HG03196 (cell line): ENCODE measurements at regions not wholly inside any gene's neighbourhood (a gene's known extent, or its start where the extent isn't known, plus 50 kb on each side); places are given as distances from the start of the nearest gene placed in this dataset.

Source experiments
- ATAC-seq: cut with Tn5 transposase; IDR thresholded peaks from one replicate; pipeline ENCODE4 v1.9.1; 2021; ENCODE audit not compliant: unreplicated experiment

- ATAC-seq: no peak
These were observed 160.6 kb downstream of the TANC2 start for GRCh38 chr17:63126607-63127006.

GRCh38 chr17:63132459-63132911, 166.4 kb downstream of the TANC2 start:
- no peak for ATAC-seq

- no peak for ATAC-seq
These were observed 167.5 kb downstream of the TANC2 start for GRCh38 chr17:63133491-63133890.

- ATAC-seq: no peak
These were observed 168.8 kb downstream of the TANC2 start for GRCh38 chr17:63134867-63135266.

GRCh38 chr17:63136369-63137012, 170.5 kb downstream of the TANC2 start:
- ATAC-seq: no peak

- ATAC-seq: no peak
These were observed 171.1 kb downstream of the TANC2 start for GRCh38 chr17:63137163-63137562.

GRCh38 chr17:63138713-63139112, 172.7 kb downstream of the TANC2 start:
- ATAC-seq: no peak

- ATAC-seq: no peak
These were observed 173.3 kb downstream of the TANC2 start for GRCh38 chr17:63139356-63139755.

GRCh38 chr17:63140255-63140654, 174.2 kb downstream of the TANC2 start:
- peak; percentile 51 for ATAC-seq

GRCh38 chr17:63142836-63143235, 176.8 kb downstream of the TANC2 start:
- no peak for ATAC-seq

GRCh38 chr17:63150490-63150889, 184.5 kb downstream of the TANC2 start:
- ATAC-seq: no peak

- no peak for ATAC-seq
These were observed 185.0 kb downstream of the TANC2 start for GRCh38 chr17:63150994-63151464.

- ATAC-seq: no peak
These were observed 186.0 kb downstream of the TANC2 start for GRCh38 chr17:63151941-63152523.

GRCh38 chr17:63153488-63153887, 187.5 kb downstream of the TANC2 start:
- no peak for ATAC-seq

GRCh38 chr17:63154586-63155244, 188.7 kb downstream of the TANC2 start:
- ATAC-seq: no peak

- no peak for ATAC-seq
These were observed 191.0 kb downstream of the TANC2 start for GRCh38 chr17:63156986-63157385.

- ATAC-seq: no peak
These were observed 196.5 kb downstream of the TANC2 start for GRCh38 chr17:63162406-63163157.

GRCh38 chr17:63163158-63163520, 197.1 kb downstream of the TANC2 start:
- no peak for ATAC-seq

GRCh38 chr17:63165400-63165799, 199.4 kb downstream of the TANC2 start:
- no peak for ATAC-seq

- ATAC-seq: no peak
These were observed 204.8 kb downstream of the TANC2 start for GRCh38 chr17:63170795-63171194.
